MM.1S (cell line): ENCODE measurements at regions not wholly inside any gene's neighbourhood (a gene's known extent, or its start where the extent isn't known, plus 50 kb on each side); places are given as distances from the start of the nearest gene placed in this dataset.

Source experiments
- DNase-seq: peaks from one replicate; pipeline ENCODE4 v3.0.0-alpha.2; 2015
- H2AFZ ChIP-seq: fragments of 300-600 bp; sonication (generic); 2 replicates; pipeline ENCODE4 v1.6.0; 2016; ENCODE audit warnings: antibody characterized with exemption, low read length
- H3F3A ChIP-seq: fragments of 300-600 bp; sonication (generic); 2 replicates; pipeline ENCODE4 v1.6.1; 2016; ENCODE audit warnings: mild to moderate bottlenecking, antibody characterized with exemption, low read length, moderate library complexity, mixed read lengths; ENCODE audit not compliant: insufficient read depth
- H3K27ac ChIP-seq: fragments of 300-600 bp; sonication (generic); 2 replicates; pipeline ENCODE4 v1.5.1; 2016; ENCODE audit warnings: mild to moderate bottlenecking, low read length
- H3K27me3 ChIP-seq: fragments of 300-600 bp; sonication (generic); replicated peaks from 2 replicates; pipeline ENCODE4 v1.6.0; 2016; ENCODE audit warnings: low read length; ENCODE audit not compliant: insufficient read depth
- H3K36me3 ChIP-seq: fragments of 300-600 bp; sonication (generic); replicated peaks from 2 replicates; pipeline ENCODE4 v1.6.1; 2016; ENCODE audit warnings: mild to moderate bottlenecking, low read length, mixed read lengths; ENCODE audit not compliant: insufficient read depth
- H3K4me1 ChIP-seq: fragments of 300-600 bp; sonication (generic); 2 replicates; pipeline ENCODE4 v1.6.1; 2016; ENCODE audit warnings: low read length, mixed read lengths
- H3K4me2 ChIP-seq: fragments of 300-600 bp; sonication (generic); 2 replicates; pipeline ENCODE4 v1.6.0; 2016; ENCODE audit warnings: low read depth, low read length
- H3K4me3 ChIP-seq: fragments of 300-600 bp; sonication (generic); 2 replicates; pipeline ENCODE4 v1.5.1; 2016; ENCODE audit warnings: low read length, mixed read lengths
- H3K79me2 ChIP-seq: fragments of 300-600 bp; sonication (generic); 2 replicates; pipeline ENCODE4 v1.6.1; 2016; ENCODE audit warnings: mixed run types, low read length, mixed read lengths
- H3K9ac ChIP-seq: fragments of 300-600 bp; sonication (generic); 2 replicates; pipeline ENCODE4 v1.6.1; 2016; ENCODE audit warnings: low read length, mixed read lengths
- H3K9me2 ChIP-seq: fragments of 300-600 bp; sonication (generic); replicated peaks from 2 replicates; pipeline ENCODE4 v1.6.1; 2016; ENCODE audit warnings: mild to moderate bottlenecking, low read length, mixed read lengths; ENCODE audit not compliant: insufficient read depth
- H3K9me3 ChIP-seq: fragments of 300-600 bp; sonication (generic); replicated peaks from 2 replicates; pipeline ENCODE4 v1.6.1; 2016; ENCODE audit warnings: mild to moderate bottlenecking, low read length, mixed read lengths; ENCODE audit not compliant: insufficient read depth
- H4K20me1 ChIP-seq: fragments of 300-600 bp; sonication (generic); 2 replicates; pipeline ENCODE4 v1.6.1; 2016; ENCODE audit warnings: mild to moderate bottlenecking, low read length, moderate library complexity, mixed read lengths; ENCODE audit not compliant: insufficient read depth
- EZH2 ChIP-seq: fragments of 300-600 bp; sonication (generic); optimal IDR thresholded peaks from 2 replicates; pipeline ENCODE3; 2017; ENCODE audit warnings: low read depth, mild to moderate bottlenecking, antibody characterized with exemption, low read length, mixed read lengths
- EZH2phosphoT487 ChIP-seq: fragments of 300-600 bp; sonication (generic); IDR thresholded peaks from 2 replicates; pipeline ENCODE4 v1.6.1; 2018; ENCODE audit warnings: antibody characterized with exemption, low read length
- TF ChIP-seq, protein P1 (sequence below): fragments of 300-600 bp; sonication (generic); IDR thresholded peaks from 2 replicates; pipeline ENCODE4 v1.5.1; 2016; ENCODE audit warnings: antibody characterized with exemption, low read length, mixed read lengths

DNA sequence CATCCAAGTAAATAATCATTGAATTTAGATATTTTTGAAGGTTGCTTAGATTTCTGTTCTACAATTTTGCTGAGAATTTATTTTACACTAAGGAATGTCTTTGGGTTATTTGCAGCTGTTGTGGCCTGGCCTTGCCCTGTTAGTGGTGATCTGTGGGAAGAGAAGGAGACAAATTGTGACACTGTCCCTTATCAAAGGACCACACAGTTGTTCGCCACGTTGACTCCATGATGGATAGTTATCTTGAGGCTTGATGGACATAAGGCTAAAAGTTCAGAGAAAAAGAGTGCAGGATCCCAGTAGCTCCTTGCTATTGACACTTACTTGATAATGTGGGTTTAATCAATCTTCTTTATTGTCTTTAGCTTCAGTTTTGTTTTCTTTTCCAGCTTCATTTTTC is 186.6 kb upstream of the MEF2C start:
- peaks cover 9% of the 10 kb centered on the region for H3F3A ChIP-seq
- H3K27me3 ChIP-seq = no peaks in the 10 kb centered on the region
- H3K9me3 ChIP-seq = no peaks in the 10 kb centered on the region
- no peak overlapping the region for H3K27ac ChIP-seq
- H4K20me1 ChIP-seq = no peaks in the 10 kb centered on the region
- no peak overlapping the region for H3K4me2 ChIP-seq
- H3K36me3 ChIP-seq = no peaks in the 10 kb centered on the region
- TF ChIP-seq EZH2 (no peak), EZH2phosphoT487 (no peak)
- TF ChIP-seq, protein P1, sequence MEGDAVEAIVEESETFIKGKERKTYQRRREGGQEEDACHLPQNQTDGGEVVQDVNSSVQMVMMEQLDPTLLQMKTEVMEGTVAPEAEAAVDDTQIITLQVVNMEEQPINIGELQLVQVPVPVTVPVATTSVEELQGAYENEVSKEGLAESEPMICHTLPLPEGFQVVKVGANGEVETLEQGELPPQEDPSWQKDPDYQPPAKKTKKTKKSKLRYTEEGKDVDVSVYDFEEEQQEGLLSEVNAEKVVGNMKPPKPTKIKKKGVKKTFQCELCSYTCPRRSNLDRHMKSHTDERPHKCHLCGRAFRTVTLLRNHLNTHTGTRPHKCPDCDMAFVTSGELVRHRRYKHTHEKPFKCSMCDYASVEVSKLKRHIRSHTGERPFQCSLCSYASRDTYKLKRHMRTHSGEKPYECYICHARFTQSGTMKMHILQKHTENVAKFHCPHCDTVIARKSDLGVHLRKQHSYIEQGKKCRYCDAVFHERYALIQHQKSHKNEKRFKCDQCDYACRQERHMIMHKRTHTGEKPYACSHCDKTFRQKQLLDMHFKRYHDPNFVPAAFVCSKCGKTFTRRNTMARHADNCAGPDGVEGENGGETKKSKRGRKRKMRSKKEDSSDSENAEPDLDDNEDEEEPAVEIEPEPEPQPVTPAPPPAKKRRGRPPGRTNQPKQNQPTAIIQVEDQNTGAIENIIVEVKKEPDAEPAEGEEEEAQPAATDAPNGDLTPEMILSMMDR = no peak
- H2AFZ ChIP-seq = no peak overlapping the region
- no peak overlapping the region for H3K4me3 ChIP-seq
- H3K9me2 ChIP-seq = no peaks in the 10 kb centered on the region
- no peak overlapping the region for H3K9ac ChIP-seq
- peaks cover 14% of the 10 kb centered on the region for H3K4me1 ChIP-seq
- no peaks in the 10 kb centered on the region for H3K79me2 ChIP-seq
- no peak for DNase-seq

DNA sequence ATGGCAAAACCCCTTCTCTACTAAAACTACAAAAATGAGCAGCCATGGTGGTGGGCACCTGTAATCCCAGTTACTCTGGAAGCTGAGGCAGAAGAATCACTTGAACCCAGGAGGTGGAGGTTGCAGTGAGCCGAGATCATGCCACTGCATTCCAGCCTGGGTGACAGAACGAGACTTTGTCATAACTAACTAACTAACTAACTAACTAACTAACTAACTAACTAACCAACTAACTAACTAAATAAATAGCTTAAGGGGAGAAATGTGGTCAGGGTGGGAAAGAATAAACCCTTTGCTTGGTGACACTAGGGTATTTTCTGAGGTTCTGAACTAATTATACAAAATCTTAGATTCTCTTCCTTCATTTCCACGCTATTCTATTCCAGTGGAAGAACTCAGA is 184.4 kb upstream of the MEF2C start:
- TF ChIP-seq EZH2 (no peak), EZH2phosphoT487 (no peak)
- TF ChIP-seq, protein P1 = no peak
- H3K36me3 ChIP-seq = no peaks in the 10 kb centered on the region
- H2AFZ ChIP-seq = no peak overlapping the region

DNA sequence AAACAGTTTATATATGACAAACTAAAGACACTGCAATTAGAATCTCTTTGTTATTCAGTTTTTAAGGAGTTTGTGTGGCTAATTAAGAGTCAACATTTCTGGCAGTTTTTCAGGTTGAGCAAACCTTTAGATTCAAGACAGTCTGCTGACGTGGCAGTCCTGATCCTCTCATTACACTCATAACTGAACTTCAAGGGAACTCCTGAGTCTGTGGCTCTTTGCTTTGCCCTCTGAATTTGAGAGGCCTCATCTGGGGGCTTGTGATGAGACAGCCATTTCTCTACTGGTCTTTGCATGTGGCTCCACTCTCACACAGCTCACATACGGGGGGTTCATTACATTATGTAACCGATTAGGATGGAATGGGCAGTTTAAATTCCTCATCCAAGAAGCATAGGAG is 182.9 kb upstream of the MEF2C start:
- TF ChIP-seq, protein P1 = no peak
- TF ChIP-seq EZH2 = no peak
- no peak for TF ChIP-seq EZH2phosphoT487
- no peak overlapping the region for H3K27ac ChIP-seq
- H3K9me2 ChIP-seq = no peaks in the 10 kb centered on the region
- H3K4me3 ChIP-seq = no peak overlapping the region
- 0 out of 2 replicates have a peak overlapping the region, but pooled peaks have one; percentile 12 for H2AFZ ChIP-seq
- DNase-seq = peak; percentile 58
- no peaks in the 10 kb centered on the region for H3K36me3 ChIP-seq
- H3K79me2 ChIP-seq = no peaks in the 10 kb centered on the region
- no peaks in the 10 kb centered on the region for H3K27me3 ChIP-seq
- no peak overlapping the region for H3K9ac ChIP-seq
- H3K4me2 ChIP-seq = no peak overlapping the region
- peaks cover 10% of the 10 kb centered on the region; the same call in 1 of the 2 replicates for H3K4me1 ChIP-seq
- H3K9me3 ChIP-seq = no peaks in the 10 kb centered on the region
- no peaks in the 10 kb centered on the region for H4K20me1 ChIP-seq
- no peaks in the 10 kb centered on the region for H3F3A ChIP-seq

More for the DNA sequence above, 184.4 kb upstream of the MEF2C start:
- Histone ChIP-seq H3K27ac (no peak overlapping the region), H3K4me2 (no peak overlapping the region), H3K4me1 (peaks cover 11% of the 10 kb centered on the region), H3F3A (peaks cover 9% of the 10 kb centered on the region), H4K20me1 (no peaks in the 10 kb centered on the region), H3K79me2 (no peaks in the 10 kb centered on the region), H3K27me3 (no peaks in the 10 kb centered on the region), H3K9me2 (no peaks in the 10 kb centered on the region), H3K4me3 (no peak overlapping the region), H3K9ac (no peak overlapping the region), H3K9me3 (no peaks in the 10 kb centered on the region)
- no peak for DNase-seq
